IMR-90 (cell line): ENCODE measurements at regions not wholly inside any gene's neighbourhood (a gene's known extent, or its start where the extent isn't known, plus 50 kb on each side); places are given as distances from the start of the nearest gene placed in this dataset.

ENCODE experiments used
- ATAC-seq: fragments of 200-7000 bp; cut with Tn5 transposase; 2 replicates; pipeline ENCODE4 v1.9.1; 2020; ENCODE audit warnings: low read depth, mild to moderate bottlenecking, moderate library complexity
- BruUV-seq: library from RNA; stranded (reverse); fragments of 400-500 nt; replicated peaks from 2 replicates; lab custom pipeline; 2021; lab: Mats Ljungman, UMichigan
- CTCF ChIA-PET: fragments of 300-600 bp; formaldehyde crosslinking; extraction: SDS; loops from one replicate; lab custom pipeline; 2021; ENCODE audit warnings: antibody characterized with exemption; lab: Yijun Ruan, JAX
- POLR2A ChIA-PET: fragments of 300-600 bp; sonication (Branson Sonifier 250); formaldehyde crosslinking; loops from one replicate; lab custom pipeline; 2022; ENCODE audit warnings: antibody characterized with exemption; ENCODE audit not compliant: unreplicated experiment; lab: Charles Lee
- DNase-seq: peaks from one replicate; pipeline ENCODE4 v3.0.0; 2013
- H2AFZ ChIP-seq: replicated peaks from 2 replicates; pipeline ENCODE3; 2013; ENCODE audit warnings: low read length, mild to moderate bottlenecking; ENCODE audit not compliant: poor library complexity
- H2AK5ac ChIP-seq: 2 replicates; pipeline ENCODE4 v1.6.1; 2013; ENCODE audit warnings: low read depth, low read length, inconsistent platforms
- H2AK9ac ChIP-seq: replicated peaks from 2 replicates; pipeline ENCODE3; 2013; ENCODE audit warnings: mild to moderate bottlenecking, low read depth, low read length, moderate library complexity; ENCODE audit not compliant: poor library complexity
- H2BK120ac ChIP-seq: 2 replicates; pipeline ENCODE4 v1.6.1; 2013; ENCODE audit warnings: low read depth, low read length, inconsistent platforms
- H2BK15ac ChIP-seq: 3 replicates; pipeline ENCODE4 v1.6.1; 2013; ENCODE audit warnings: low read depth, low read length, inconsistent platforms
- H2BK20ac ChIP-seq: 2 replicates; pipeline ENCODE4 v1.6.1; 2013; ENCODE audit warnings: low read depth, mild to moderate bottlenecking, inconsistent platforms, low read length, moderate library complexity
- H2BK5ac ChIP-seq: 2 replicates; pipeline ENCODE4 v1.6.1; 2013; ENCODE audit warnings: mild to moderate bottlenecking, low read depth, low read length, inconsistent platforms; ENCODE audit not compliant: poor library complexity, severe bottlenecking
- H3K14ac ChIP-seq: replicated peaks from 2 replicates; pipeline ENCODE4 v1.6.1; 2013; ENCODE audit warnings: low read depth, low read length, inconsistent platforms
- H3K18ac ChIP-seq: 2 replicates; pipeline ENCODE4 v1.6.1; 2013; ENCODE audit warnings: low read depth, low read length, control low read depth
- H3K23ac ChIP-seq: 2 replicates; pipeline ENCODE4 v1.6.1; 2013; ENCODE audit warnings: low read depth, low read length, inconsistent platforms
- H3K27ac ChIP-seq: 2 replicates; pipeline ENCODE4 v1.5.1; 2013; ENCODE audit warnings: mild to moderate bottlenecking, control low read depth, low read length; ENCODE audit not compliant: insufficient read depth
- H3K27me3 ChIP-seq: 2 replicates; pipeline ENCODE4 v1.6.1; 2013; ENCODE audit warnings: low read length; ENCODE audit not compliant: control insufficient read depth, insufficient read depth
- H3K36me3 ChIP-seq: 2 replicates; pipeline ENCODE4 v1.6.1; 2013; ENCODE audit warnings: low read length, mixed read lengths; ENCODE audit not compliant: control insufficient read depth, insufficient read depth
- H3K4ac ChIP-seq: 2 replicates; pipeline ENCODE4 v1.6.1; 2013; ENCODE audit warnings: low read depth, low read length, inconsistent platforms
- H3K4me1 ChIP-seq: 2 replicates; pipeline ENCODE4 v1.6.1; 2013; ENCODE audit warnings: low read length, mixed read lengths; ENCODE audit not compliant: control insufficient read depth, insufficient read depth
- H3K4me2 ChIP-seq: 2 replicates; pipeline ENCODE4 v1.6.1; 2013; ENCODE audit warnings: low read depth, mild to moderate bottlenecking, control low read depth, low read length, moderate library complexity
- H3K4me3 ChIP-seq: 2 replicates; pipeline ENCODE4 v1.5.1; 2013; ENCODE audit warnings: low read depth, mild to moderate bottlenecking, control low read depth, low read length, moderate library complexity; ENCODE audit not compliant: insufficient read depth
- H3K56ac ChIP-seq: 2 replicates; pipeline ENCODE4 v1.6.1; 2013; ENCODE audit warnings: low read length, inconsistent platforms; ENCODE audit not compliant: insufficient read depth; ENCODE audit errors: extremely low read depth
- H3K79me1 ChIP-seq, 2 experiments: 2 replicates each; pipeline ENCODE4 v1.6.1; 2013; ENCODE audit warnings: low read length in 2 of 2, inconsistent platforms in 1 of 2, low read depth in 1 of 2
- H3K9ac ChIP-seq: 2 replicates; pipeline ENCODE4 v1.6.1; 2013; ENCODE audit warnings: low read depth, low read length, control low read depth
- H3K9me1 ChIP-seq: 2 replicates; pipeline ENCODE4 v1.6.1; 2013; ENCODE audit warnings: low read length, inconsistent platforms; ENCODE audit not compliant: insufficient read depth
- H3K9me3 ChIP-seq: 2 replicates; pipeline ENCODE4 v1.6.1; 2013; ENCODE audit warnings: low read length; ENCODE audit not compliant: control insufficient read depth, insufficient read depth
- H4K20me1 ChIP-seq: 2 replicates; pipeline ENCODE4 v1.6.1; 2013; ENCODE audit warnings: low read length, inconsistent platforms; ENCODE audit not compliant: insufficient read depth
- H4K5ac ChIP-seq: 2 replicates; pipeline ENCODE4 v1.6.1; 2013; ENCODE audit warnings: mild to moderate bottlenecking, low read depth, low read length, control low read depth
- H4K8ac ChIP-seq, 2 experiments: 2 replicates each; pipeline ENCODE4 v1.6.1; 2013; ENCODE audit warnings: low read depth in 2 of 2, low read length in 2 of 2, control low read depth in 1 of 2, inconsistent platforms in 1 of 2
- H4K91ac ChIP-seq: 2 replicates; pipeline ENCODE4 v1.6.1; 2013; ENCODE audit warnings: low read depth, low read length, inconsistent platforms; ENCODE audit not compliant: insufficient read depth
- BHLHE40 ChIP-seq: fragments of 150-350 bp; IDR thresholded peaks from 2 replicates; pipeline ENCODE4 v1.6.1; 2016; ENCODE audit warnings: mild to moderate bottlenecking, low read depth, low read length
- CEBPB ChIP-seq: IDR thresholded peaks from 2 replicates; pipeline ENCODE4 v1.6.1; 2012; ENCODE audit warnings: low read depth, low read length, improper control_type of control experiment
- CHD1 ChIP-seq: IDR thresholded peaks from 2 replicates; pipeline ENCODE4 v1.6.1; 2012; ENCODE audit warnings: low read depth, low read length, improper control_type of control experiment
- CTCF ChIP-seq: conservative IDR thresholded peaks from 2 replicates; pipeline ENCODE4 v1.5.1; 2012; ENCODE audit warnings: mild to moderate bottlenecking, low read depth, low read length, improper control_type of control experiment
- FOS ChIP-seq: fragments of 150-350 bp; IDR thresholded peaks from 2 replicates; pipeline ENCODE4 v1.6.1; 2016; ENCODE audit warnings: low read depth, low read length
- MAFK ChIP-seq: IDR thresholded peaks from 2 replicates; pipeline ENCODE4 v1.6.1; 2012; ENCODE audit warnings: low read depth, low read length, improper control_type of control experiment
- MAZ ChIP-seq: IDR thresholded peaks from 2 replicates; pipeline ENCODE4 v1.6.1; 2012; ENCODE audit warnings: low read depth, mild to moderate bottlenecking, low read length, improper control_type of control experiment, moderate library complexity, borderline replicate concordance
- MXI1 ChIP-seq: IDR thresholded peaks from 2 replicates; pipeline ENCODE4 v1.6.1; 2012; ENCODE audit warnings: low read depth, mild to moderate bottlenecking, low read length, moderate library complexity, borderline replicate concordance
- NFE2L2 ChIP-seq: fragments of 150-350 bp; IDR thresholded peaks from 2 replicates; pipeline ENCODE4 v1.6.1; 2016; ENCODE audit warnings: low read depth, mild to moderate bottlenecking, low read length
- POLR2A ChIP-seq: IDR thresholded peaks from 2 replicates; pipeline ENCODE4 v1.6.1; 2012; ENCODE audit warnings: mild to moderate bottlenecking, low read depth, low read length
- RAD21 ChIP-seq: IDR thresholded peaks from 2 replicates; pipeline ENCODE4 v1.6.1; 2012; ENCODE audit warnings: low read length, improper control_type of control experiment
- RCOR1 ChIP-seq: IDR thresholded peaks from 2 replicates; pipeline ENCODE4 v1.6.1; 2012; ENCODE audit warnings: mild to moderate bottlenecking, low read length, improper control_type of control experiment; ENCODE audit not compliant: insufficient replicate concordance
- RFX5 ChIP-seq: IDR thresholded peaks from 2 replicates; pipeline ENCODE4 v1.8.0; 2012; ENCODE audit warnings: low read depth, mild to moderate bottlenecking, low read length, moderate library complexity
- SMC3 ChIP-seq: fragments of 150-350 bp; IDR thresholded peaks from 2 replicates; pipeline ENCODE4 v1.6.1; 2016; ENCODE audit warnings: low read depth, mild to moderate bottlenecking, antibody characterized with exemption, low read length, moderate library complexity
- USF2 ChIP-seq: fragments of 150-350 bp; IDR thresholded peaks from 2 replicates; pipeline ENCODE4 v1.6.1; 2017; ENCODE audit warnings: mild to moderate bottlenecking, antibody characterized with exemption, low read length, low read depth
- WGBS, 2 experiments: methylation state at CpG; one replicate each; pipeline versions ENCODE4 v1.1.5 to v1.1.7; 2013; ENCODE audit warnings: missing lambda C conversion rate in 2 of 2; ENCODE audit not compliant: insufficient read length in 1 of 2; ENCODE audit errors: extremely low coverage in 2 of 2; 5-methylcytosine and 5-hydroxymethylcytosine counted together
- dilution Hi-C: fragments of 300-500 bp; cut with HindIII; formaldehyde crosslinking; loops from one replicate; pipeline ENCODE4 v1.14.3; 2018; ENCODE audit warnings: low sequenced_read_pairs; ENCODE audit not compliant: unreplicated experiment
- in situ Hi-C: fragments of 300-500 bp; cut with MboI; formaldehyde crosslinking; loops from 3 replicates; pipeline ENCODE4 v1.14.3; 2019; ENCODE audit warnings: low sequenced_read_pairs, inconsistent platforms, mixed read lengths
- intact Hi-C: fragments of 100-400 bp; cut with micrococcal nuclease; formaldehyde crosslinking; loops from 2 replicates; pipeline ENCODE4 v1.10.0; 2022
- TF ChIP-seq, protein P1 (sequence below): fragments of 150-350 bp; IDR thresholded peaks from 2 replicates; pipeline ENCODE4 v1.6.1; 2016; ENCODE audit warnings: low read depth, mild to moderate bottlenecking, low read length, moderate library complexity, borderline replicate concordance

DNA sequence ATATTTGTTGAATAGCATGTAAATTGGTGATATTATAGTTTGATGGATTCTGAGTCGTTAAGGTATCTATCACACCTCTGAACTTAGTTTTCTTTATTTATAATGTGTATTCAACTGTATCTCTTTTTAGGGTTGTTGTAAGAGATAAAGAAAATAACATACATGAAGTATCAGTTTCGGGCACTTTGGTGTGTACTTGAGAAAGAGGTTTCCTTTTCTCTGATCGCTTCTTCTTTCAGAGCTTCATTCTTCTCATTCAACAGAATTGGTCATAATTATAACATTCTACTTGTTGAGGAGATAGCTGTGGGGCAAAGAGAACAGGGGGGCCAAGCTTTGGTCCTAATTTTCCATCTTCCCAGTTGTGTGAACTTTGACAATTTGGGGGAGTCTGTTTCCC lies 508.0 kb downstream of the PLPP3 start:
- BruUV-seq: no TSS peak
- ChIA-PET CTCF (interaction anchor here (0.5 to 0.9 kb wide), 3 partner anchors 10 to 583 kb away, joined by 3 read pairs; no protein-coding TSS in a partner anchor), POLR2A (no interaction called here)
- Histone ChIP-seq H3K9ac (no peak overlapping the region), H4K5ac (no peak overlapping the region), H4K8ac (no peak overlapping the region), H2BK120ac (no peak overlapping the region), H2AFZ (no peak overlapping the region), H2AK5ac (no peak overlapping the region), H2BK5ac (no peak overlapping the region), H3K4me2 (no peak overlapping the region), H3K27ac (no peak overlapping the region), H3K18ac (no peak overlapping the region), H3K27me3 (no peaks in the 10 kb centered on the region), H2AK9ac (no peak overlapping the region), H3K56ac (no peak overlapping the region), H3K9me3 (no peaks in the 10 kb centered on the region), H3K4me3 (no peak overlapping the region), H3K4ac (no peak overlapping the region), H4K20me1 (no peaks in the 10 kb centered on the region), H3K23ac (no peak overlapping the region), H2BK20ac (no peak overlapping the region), H3K9me1 (no peaks in the 10 kb centered on the region; the same call in none of the 2 replicates), H4K91ac (no peak overlapping the region), H3K79me1 (no peaks in the 10 kb centered on the region), H2BK15ac (no peak overlapping the region), H3K36me3 (no peaks in the 10 kb centered on the region), H3K4me1 (peaks cover 9% of the 10 kb centered on the region), H3K14ac (no peak overlapping the region)
- TF ChIP-seq MAZ (no peak), BHLHE40 (no peak), POLR2A (no peak), RCOR1 (no peak), FOS (no peak), SMC3 (no peak), RFX5 (no peak), CTCF (no peak), CEBPB (no peak), USF2 (no peak), CHD1 (no peak), NFE2L2 (no peak), MXI1 (no peak), MAFK (no peak), RAD21 (no peak)
- TF ChIP-seq, protein P1, sequence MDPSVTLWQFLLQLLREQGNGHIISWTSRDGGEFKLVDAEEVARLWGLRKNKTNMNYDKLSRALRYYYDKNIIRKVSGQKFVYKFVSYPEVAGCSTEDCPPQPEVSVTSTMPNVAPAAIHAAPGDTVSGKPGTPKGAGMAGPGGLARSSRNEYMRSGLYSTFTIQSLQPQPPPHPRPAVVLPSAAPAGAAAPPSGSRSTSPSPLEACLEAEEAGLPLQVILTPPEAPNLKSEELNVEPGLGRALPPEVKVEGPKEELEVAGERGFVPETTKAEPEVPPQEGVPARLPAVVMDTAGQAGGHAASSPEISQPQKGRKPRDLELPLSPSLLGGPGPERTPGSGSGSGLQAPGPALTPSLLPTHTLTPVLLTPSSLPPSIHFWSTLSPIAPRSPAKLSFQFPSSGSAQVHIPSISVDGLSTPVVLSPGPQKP: no peak
- WGBS, 2 experiments: no CpG with 5 or more reads among the region's 3 CpGs
- ATAC-seq (no peak), DNase-seq (no peak)
- intact Hi-C loops: loop anchor here (5.0 to 10.0 kb wide), 2 partner anchors 354 to 787 kb away; no protein-coding TSS in a partner anchor
- in situ Hi-C loops: no loop called here
- dilution Hi-C loops: no loop called here
